ENCODE measurements at regions not wholly inside any gene's neighbourhood (a gene's known extent, or its start where the extent isn't known, plus 50 kb on each side); places are given as distances from the start of the nearest gene placed in this dataset.

DNA sequence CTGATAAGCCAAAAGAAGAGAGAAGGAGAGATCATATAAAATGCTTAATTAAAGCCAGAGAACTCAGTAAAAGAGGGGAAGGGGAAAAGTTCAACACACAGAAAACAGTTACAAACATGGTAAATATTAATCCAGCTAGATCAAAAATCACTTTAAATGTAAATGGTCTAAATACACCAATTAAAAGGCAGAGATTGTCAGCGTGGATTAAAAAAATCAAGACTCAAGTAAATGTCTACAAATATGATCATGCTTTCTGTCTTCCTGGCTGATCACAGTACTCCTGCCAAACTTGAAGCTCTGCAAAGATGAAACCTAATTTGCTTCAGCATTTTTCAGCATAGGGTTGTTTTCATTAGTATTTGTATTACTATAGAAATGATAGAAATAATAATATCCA, 54.6 kb upstream of the RNF32 start:
- no peak for TF ChIP-seq CTCF (IDR thresholded peaks at IDR 0.05; ENCODE audit: insufficient read depth, low read length, poor library complexity, severe bottlenecking)
- TF ChIP-seq EZH2phosphoT487 (conservative IDR thresholded peaks at IDR 0.05; ENCODE audit: low read length), result no peak
